H9 (cell line): ENCODE measurements at regions not wholly inside any gene's neighbourhood (a gene's known extent, or its start where the extent isn't known, plus 50 kb on each side); places are given as distances from the start of the nearest gene placed in this dataset.

Experiments
- DNase-seq: peaks from one replicate; pipeline ENCODE4 v3.0.0-alpha.2; 2017
- H2AFZ ChIP-seq: one replicate; pipeline ENCODE4 v1.6.1; 2013; ENCODE audit warnings: mild to moderate bottlenecking, low read length, control low read depth, moderate library complexity
- H2AK5ac ChIP-seq: 2 replicates; pipeline ENCODE4 v1.6.1; 2013; ENCODE audit warnings: low read length, control low read depth, mixed read lengths; ENCODE audit not compliant: insufficient read length
- H2BK120ac ChIP-seq: one replicate; pipeline ENCODE4 v1.6.1; 2013; ENCODE audit warnings: low read depth, mild to moderate bottlenecking, low read length, control low read depth, inconsistent platforms; ENCODE audit not compliant: poor library complexity, severe bottlenecking
- H2BK12ac ChIP-seq: 2 replicates; pipeline ENCODE4 v1.6.1; 2013; ENCODE audit warnings: low read length, control low read depth, mixed read lengths, low read depth; ENCODE audit not compliant: insufficient read length
- H2BK15ac ChIP-seq: 2 replicates; pipeline ENCODE4 v1.6.1; 2013; ENCODE audit warnings: low read depth, low read length, control low read depth
- H2BK20ac ChIP-seq: one replicate; pipeline ENCODE4 v1.6.1; 2013; ENCODE audit warnings: low read depth, mild to moderate bottlenecking, low read length, control low read depth, inconsistent platforms; ENCODE audit not compliant: poor library complexity, severe bottlenecking
- H2BK5ac ChIP-seq: 2 replicates; pipeline ENCODE4 v1.6.1; 2013; ENCODE audit warnings: low read length, control low read depth, mixed read lengths; ENCODE audit not compliant: insufficient read length
- H3K14ac ChIP-seq: 2 replicates; pipeline ENCODE4 v1.6.1; 2013; ENCODE audit warnings: low read length, control low read depth; ENCODE audit not compliant: insufficient read depth
- H3K18ac ChIP-seq: 2 replicates; pipeline ENCODE4 v1.6.1; 2013; ENCODE audit warnings: low read depth, mild to moderate bottlenecking, mixed read lengths, low read length, control low read depth; ENCODE audit not compliant: insufficient read length
- H3K23ac ChIP-seq: 2 replicates; pipeline ENCODE4 v1.6.1; 2013; ENCODE audit warnings: low read length, control low read depth, mixed read lengths, low read depth; ENCODE audit not compliant: insufficient read length
- H3K23me2 ChIP-seq: 2 replicates; pipeline ENCODE4 v1.6.1; 2013; ENCODE audit warnings: low read depth, mild to moderate bottlenecking, mixed read lengths, low read length, control low read depth; ENCODE audit not compliant: insufficient read length, poor library complexity, severe bottlenecking
- H3K27ac ChIP-seq: 2 replicates; pipeline ENCODE4 v1.5.1; 2013; ENCODE audit warnings: low read length, control low read depth, mixed read lengths, low read depth; ENCODE audit not compliant: insufficient read length
- H3K27me3 ChIP-seq: 2 replicates; pipeline ENCODE4 v1.6.1; 2013; ENCODE audit warnings: low read length, control low read depth, inconsistent platforms; ENCODE audit not compliant: insufficient read depth
- H3K4ac ChIP-seq: 2 replicates; pipeline ENCODE4 v1.6.1; 2013; ENCODE audit warnings: low read depth, mild to moderate bottlenecking, control low read depth, inconsistent platforms, low read length, moderate library complexity
- H3K4me1 ChIP-seq: 2 replicates; pipeline ENCODE4 v1.6.1; 2013; ENCODE audit warnings: low read length, control low read depth, inconsistent platforms; ENCODE audit not compliant: insufficient read depth
- H3K4me2 ChIP-seq: 2 replicates; pipeline ENCODE4 v1.6.1; 2013; ENCODE audit warnings: low read length, control low read depth, mixed read lengths; ENCODE audit not compliant: insufficient read length, insufficient read depth
- H3K56ac ChIP-seq: 2 replicates; pipeline ENCODE4 v1.6.1; 2013; ENCODE audit warnings: low read depth, mild to moderate bottlenecking, mixed read lengths, low read length, control low read depth; ENCODE audit not compliant: insufficient read length
- H3K79me1 ChIP-seq: 2 replicates; pipeline ENCODE4 v1.6.1; 2013; ENCODE audit warnings: low read depth, mild to moderate bottlenecking, moderate library complexity, low read length, control low read depth, inconsistent platforms; ENCODE audit not compliant: insufficient read depth, poor library complexity, severe bottlenecking
- H3K79me2 ChIP-seq: 2 replicates; pipeline ENCODE4 v1.6.1; 2013; ENCODE audit warnings: low read length, control low read depth, inconsistent platforms; ENCODE audit not compliant: insufficient read depth
- H3K9ac ChIP-seq: 2 replicates; pipeline ENCODE4 v1.6.1; 2013; ENCODE audit warnings: low read length, control low read depth, mixed read lengths; ENCODE audit not compliant: insufficient read length; ENCODE audit errors: extremely low read depth
- H3K9me3 ChIP-seq: one replicate; pipeline ENCODE4 v1.6.1; 2013; ENCODE audit warnings: low read depth, low read length, inconsistent platforms; ENCODE audit not compliant: control insufficient read depth
- H3T11ph ChIP-seq: one replicate; pipeline ENCODE4 v1.6.1; 2013; ENCODE audit warnings: mild to moderate bottlenecking, low read length, control low read depth, inconsistent platforms
- H4K20me1 ChIP-seq: one replicate; pipeline ENCODE4 v1.6.1; 2013; ENCODE audit not compliant: control insufficient read depth, insufficient read length, insufficient read depth
- H4K5ac ChIP-seq: 2 replicates; pipeline ENCODE4 v1.6.1; 2013; ENCODE audit warnings: low read depth, mild to moderate bottlenecking, mixed read lengths, low read length, control low read depth; ENCODE audit not compliant: insufficient read length
- H4K8ac ChIP-seq: replicated peaks from 2 replicates; pipeline ENCODE4 v1.6.1; 2013; ENCODE audit warnings: low read length, control low read depth, mixed read lengths, low read depth; ENCODE audit not compliant: insufficient read length
- H4K91ac ChIP-seq: 2 replicates; pipeline ENCODE4 v1.6.1; 2013; ENCODE audit warnings: low read depth, mild to moderate bottlenecking, moderate library complexity, mixed read lengths, low read length, control low read depth; ENCODE audit not compliant: insufficient read length
- H3K27ac Mint-ChIP-seq, 3 experiments: 2 replicates in 2 of 3; 3 replicates in 1 of 3; pipeline ENCODE4 v1.8.0; 2020 to 2021; ENCODE audit warnings: mixed read lengths in 3 of 3, mild to moderate bottlenecking in 1 of 3, moderate library complexity in 1 of 3
- H3K27me3 Mint-ChIP-seq: 2 replicates; pipeline ENCODE4 v1.8.0; 2021; ENCODE audit warnings: low read depth, mild to moderate bottlenecking, moderate library complexity, mixed read lengths
- H3K36me3 Mint-ChIP-seq, 3 experiments: 2 replicates in 2 of 3; 3 replicates in 1 of 3; pipeline ENCODE4 v1.8.0; 2020 to 2021; ENCODE audit warnings: low read depth in 3 of 3, mixed read lengths in 3 of 3; ENCODE audit not compliant: insufficient read depth in 1 of 3
- H3K4me1 Mint-ChIP-seq, 2 experiments: 2 replicates each; pipeline ENCODE4 v1.8.0; 2020; ENCODE audit warnings: mixed read lengths in 2 of 2
- H3K4me3 Mint-ChIP-seq, 2 experiments: 2 replicates in 1 of 2; 3 replicates in 1 of 2; pipeline ENCODE4 v1.8.0; 2020 to 2021; ENCODE audit warnings: mild to moderate bottlenecking in 2 of 2, mixed read lengths in 2 of 2, moderate library complexity in 1 of 2
- H3K9me3 Mint-ChIP-seq, 2 experiments: 2 replicates in 1 of 2; 3 replicates in 1 of 2; pipeline ENCODE4 v1.8.0; 2020; ENCODE audit warnings: mild to moderate bottlenecking in 2 of 2, mixed read lengths in 2 of 2, moderate library complexity in 1 of 2
- WGBS: extraction: QIAGEN DNeasy Blood & Tissue Kit; methylation state at CpG from one replicate; pipeline ENCODE4 v1.1.7; 2013; ENCODE audit warnings: missing lambda C conversion rate, low lambda C conversion rate, mixed read lengths; ENCODE audit not compliant: insufficient read length; ENCODE audit errors: extremely low coverage; 5-methylcytosine and 5-hydroxymethylcytosine counted together
- TF ChIP-seq, protein P1 (sequence below): fragments of 200-600 bp; sonication (generic); conservative IDR thresholded peaks from 3 replicates; pipeline ENCODE4 v1.8.0; 2021; ENCODE audit warnings: antibody characterized with exemption, mild to moderate bottlenecking

DNA sequence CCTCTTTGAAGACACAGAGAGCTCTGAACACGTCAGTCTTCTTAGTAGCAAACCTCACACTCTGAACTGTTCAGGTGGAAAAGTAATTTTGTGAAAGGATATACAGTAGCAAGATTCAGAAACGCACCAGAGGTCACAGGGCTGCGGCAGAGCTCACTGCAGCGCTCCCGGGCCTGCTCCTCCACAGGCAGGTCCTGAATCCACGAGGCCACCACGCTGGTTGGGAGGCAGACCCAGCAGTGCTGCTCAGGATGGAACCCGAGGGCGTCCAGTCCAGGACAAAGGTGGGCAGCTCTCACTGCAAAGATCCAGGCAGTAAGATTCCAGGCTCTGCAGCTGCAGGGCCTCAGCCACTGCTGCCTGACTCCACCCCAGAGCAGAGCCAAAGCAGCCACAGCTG, 576.2 kb upstream of the SALL3 start:
- Mint-ChIP-seq H3K9me3 (no peaks in the 10 kb centered on the region; a peak in 1 of 5 replicates), H3K27ac (no peak overlapping the region; a peak in 1 of 7 replicates), H3K27me3 (no peaks in the 10 kb centered on the region), H3K4me3 (no peak overlapping the region), H3K36me3 (no peaks in the 10 kb centered on the region), H3K4me1 (no peaks in the 10 kb centered on the region)
- no peak overlapping the region for H2BK5ac ChIP-seq
- no peak overlapping the region for H2BK12ac ChIP-seq
- H2BK20ac ChIP-seq, result no peak overlapping the region
- no peaks in the 10 kb centered on the region for H4K20me1 ChIP-seq
- H3K18ac ChIP-seq, result no peak overlapping the region
- no peak overlapping the region for H3K27ac ChIP-seq
- no peak overlapping the region for H3T11ph ChIP-seq
- no peak overlapping the region for H3K14ac ChIP-seq
- H3K4me1 ChIP-seq, result no peaks in the 10 kb centered on the region
- no peak overlapping the region for H2AFZ ChIP-seq
- H3K79me1 ChIP-seq, result no peaks in the 10 kb centered on the region
- H3K27me3 ChIP-seq, result no peaks in the 10 kb centered on the region
- H4K8ac ChIP-seq, result no peak overlapping the region
- TF ChIP-seq, protein P1, sequence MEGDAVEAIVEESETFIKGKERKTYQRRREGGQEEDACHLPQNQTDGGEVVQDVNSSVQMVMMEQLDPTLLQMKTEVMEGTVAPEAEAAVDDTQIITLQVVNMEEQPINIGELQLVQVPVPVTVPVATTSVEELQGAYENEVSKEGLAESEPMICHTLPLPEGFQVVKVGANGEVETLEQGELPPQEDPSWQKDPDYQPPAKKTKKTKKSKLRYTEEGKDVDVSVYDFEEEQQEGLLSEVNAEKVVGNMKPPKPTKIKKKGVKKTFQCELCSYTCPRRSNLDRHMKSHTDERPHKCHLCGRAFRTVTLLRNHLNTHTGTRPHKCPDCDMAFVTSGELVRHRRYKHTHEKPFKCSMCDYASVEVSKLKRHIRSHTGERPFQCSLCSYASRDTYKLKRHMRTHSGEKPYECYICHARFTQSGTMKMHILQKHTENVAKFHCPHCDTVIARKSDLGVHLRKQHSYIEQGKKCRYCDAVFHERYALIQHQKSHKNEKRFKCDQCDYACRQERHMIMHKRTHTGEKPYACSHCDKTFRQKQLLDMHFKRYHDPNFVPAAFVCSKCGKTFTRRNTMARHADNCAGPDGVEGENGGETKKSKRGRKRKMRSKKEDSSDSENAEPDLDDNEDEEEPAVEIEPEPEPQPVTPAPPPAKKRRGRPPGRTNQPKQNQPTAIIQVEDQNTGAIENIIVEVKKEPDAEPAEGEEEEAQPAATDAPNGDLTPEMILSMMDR, result no peak
- H3K9ac ChIP-seq, result no peak overlapping the region
- H3K23me2 ChIP-seq, result no peaks in the 10 kb centered on the region
- H4K91ac ChIP-seq, result no peak overlapping the region
- H3K79me2 ChIP-seq, result no peaks in the 10 kb centered on the region
- H3K4me2 ChIP-seq, result no peak overlapping the region
- H4K5ac ChIP-seq, result no peak overlapping the region
- H3K23ac ChIP-seq, result no peak overlapping the region
- H3K56ac ChIP-seq, result no peak overlapping the region
- WGBS, result no CpG with 5 or more reads among the region's 9 CpGs
- no peak overlapping the region for H2BK15ac ChIP-seq
- H2AK5ac ChIP-seq, result no peak overlapping the region
- no peak overlapping the region for H3K4ac ChIP-seq
- H2BK120ac ChIP-seq, result no peak overlapping the region
- DNase-seq, result no peak
- H3K9me3 ChIP-seq, result no peaks in the 10 kb centered on the region
